HG03103 (cell line): ENCODE measurements at regions not wholly inside any gene's neighbourhood (a gene's known extent, or its start where the extent isn't known, plus 50 kb on each side); places are given as distances from the start of the nearest gene placed in this dataset.
"Not testable (repeated sequence)": the region's sequence is repeated elsewhere in the genome, so short reads cannot be mapped to it uniquely, and the experiment has no call there.

Experiments used
- ATAC-seq: cut with Tn5 transposase; IDR thresholded peaks from one replicate; pipeline ENCODE4 v1.9.1; 2021; ENCODE audit warnings: low read depth; ENCODE audit not compliant: unreplicated experiment

- no peak for ATAC-seq
Observed at GRCh38 chr13:55727683-55728082, 1413.0 kb upstream of the PRR20A start.

GRCh38 chr13:55728247-55728646 is 1412.5 kb upstream of the PRR20A start:
- ATAC-seq = no peak

- ATAC-seq = no peak
Observed at GRCh38 chr13:55745828-55746227, 1394.9 kb upstream of the PRR20A start.

- no peak for ATAC-seq
Observed at GRCh38 chr13:55761986-55762385, 1378.7 kb upstream of the PRR20A start.

- no peak for ATAC-seq
Observed at GRCh38 chr13:55777612-55778011, 1363.1 kb upstream of the PRR20A start.

GRCh38 chr13:55783841-55784240 is 1356.9 kb upstream of the PRR20A start:
- no peak for ATAC-seq

GRCh38 chr13:55788548-55788947 is 1352.2 kb upstream of the PRR20A start:
- no peak for ATAC-seq

- no peak for ATAC-seq
Observed at GRCh38 chr13:55792544-55793193, 1348.0 kb upstream of the PRR20A start.

GRCh38 chr13:55815458-55816033 is 1325.2 kb upstream of the PRR20A start:
- no peak for ATAC-seq

GRCh38 chr13:55816976-55817601 is 1323.6 kb upstream of the PRR20A start:
- no peak for ATAC-seq

GRCh38 chr13:55820817-55821216 is 1319.9 kb upstream of the PRR20A start:
- no peak for ATAC-seq

GRCh38 chr13:55869648-55870047 is 1271.1 kb upstream of the PRR20A start:
- no peak for ATAC-seq

- ATAC-seq = no peak
Observed at GRCh38 chr13:55887561-55887960, 1253.2 kb upstream of the PRR20A start.

- no peak for ATAC-seq
Observed at GRCh38 chr13:55893540-55893939, 1247.2 kb upstream of the PRR20A start.

GRCh38 chr13:55937180-55937579 is 1203.5 kb upstream of the PRR20A start:
- no peak for ATAC-seq

GRCh38 chr13:55948175-55948574 is 1192.5 kb upstream of the PRR20A start:
- no peak for ATAC-seq

- ATAC-seq = no peak
Observed at GRCh38 chr13:55963934-55964333, 1176.8 kb upstream of the PRR20A start.

GRCh38 chr13:55967055-55967454 is 1173.7 kb upstream of the PRR20A start:
- no peak for ATAC-seq

GRCh38 chr13:55977436-55977835 is 1163.3 kb upstream of the PRR20A start:
- no peak for ATAC-seq

GRCh38 chr13:55981381-55981780 is 1159.3 kb upstream of the PRR20A start:
- no peak for ATAC-seq

GRCh38 chr13:55984026-55984425 is 1156.7 kb upstream of the PRR20A start:
- ATAC-seq = not testable (repeated sequence)

GRCh38 chr13:55990631-55991030 is 1150.1 kb upstream of the PRR20A start:
- no peak for ATAC-seq
